H7 (cell line): ENCODE measurements at regions not wholly inside any gene's neighbourhood (a gene's known extent, or its start where the extent isn't known, plus 50 kb on each side); places are given as distances from the start of the nearest gene placed in this dataset.
"Not testable (repeated sequence)": the region's sequence is repeated elsewhere in the genome, so short reads cannot be mapped to it uniquely, and the experiment has no call there.

Experiments used
- DNase-seq: peaks from one replicate; pipeline ENCODE4 v3.0.0; 2012
- H3K27me3 ChIP-seq: 2 replicates; pipeline ENCODE4 v1.6.0; 2011; ENCODE audit warnings: mild to moderate bottlenecking, low read length; ENCODE audit not compliant: control insufficient read depth, insufficient read depth
- H3K36me3 ChIP-seq: replicated peaks from 2 replicates; pipeline ENCODE4 v1.5.1; 2011; ENCODE audit warnings: low read length; ENCODE audit not compliant: control insufficient read depth, insufficient read depth
- H3K4me3 ChIP-seq: 2 replicates; pipeline ENCODE4 v1.5.1; 2011; ENCODE audit warnings: low read depth, mild to moderate bottlenecking, control low read depth, low read length, moderate library complexity; ENCODE audit not compliant: insufficient read depth

- not testable (repeated sequence) for H3K4me3 ChIP-seq, H3K36me3 ChIP-seq, DNase-seq, H3K27me3 ChIP-seq
Measured at GRCh38 chr16:18263046-18263445, 73.5 kb downstream of the NPIPA8 start.

GRCh38 chr16:18261848-18262247 lies 74.7 kb downstream of the NPIPA8 start:
- not testable (repeated sequence) for H3K36me3 ChIP-seq, DNase-seq, H3K27me3 ChIP-seq, H3K4me3 ChIP-seq

GRCh38 chr16:18259496-18260176 lies 76.9 kb downstream of the NPIPA8 start:
- H3K4me3 ChIP-seq: not testable (repeated sequence)

GRCh38 chr16:18252943-18253342 lies 83.6 kb downstream of the NPIPA8 start:
- not testable (repeated sequence) for DNase-seq, H3K36me3 ChIP-seq, H3K27me3 ChIP-seq, H3K4me3 ChIP-seq

More at GRCh38 chr16:18259496-18260176, 76.9 kb downstream of the NPIPA8 start:
- not testable (repeated sequence) for H3K36me3 ChIP-seq, DNase-seq, H3K27me3 ChIP-seq

GRCh38 chr16:18230505-18230904 lies 106.0 kb downstream of the NPIPA8 start:
- peak; percentile 6 for DNase-seq
- H3K27me3 ChIP-seq: not testable (repeated sequence)

GRCh38 chr16:18222054-18223009 lies 114.2 kb downstream of the NPIPA8 start:
- H3K4me3 ChIP-seq, DNase-seq, H3K27me3 ChIP-seq, H3K36me3 ChIP-seq: not testable (repeated sequence)

More at GRCh38 chr16:18230505-18230904, 106.0 kb downstream of the NPIPA8 start:
- H3K4me3 ChIP-seq, H3K36me3 ChIP-seq: not testable (repeated sequence)

- not testable (repeated sequence) for H3K27me3 ChIP-seq, DNase-seq, H3K4me3 ChIP-seq, H3K36me3 ChIP-seq
Measured at GRCh38 chr16:18217741-18218140, 118.8 kb downstream of the NPIPA8 start.

- H3K4me3 ChIP-seq, H3K36me3 ChIP-seq, DNase-seq, H3K27me3 ChIP-seq: not testable (repeated sequence)
Measured at GRCh38 chr16:18216814-18217213, 119.7 kb downstream of the NPIPA8 start.

GRCh38 chr16:18213810-18214209 lies 122.7 kb downstream of the NPIPA8 start:
- H3K27me3 ChIP-seq, H3K36me3 ChIP-seq, H3K4me3 ChIP-seq: not testable (repeated sequence)
- DNase-seq: peak; percentile 4

GRCh38 chr16:18211505-18211904 lies 125.0 kb downstream of the NPIPA8 start:
- H3K27me3 ChIP-seq, H3K36me3 ChIP-seq, DNase-seq, H3K4me3 ChIP-seq: not testable (repeated sequence)

GRCh38 chr16:18204786-18205185 lies 131.8 kb downstream of the NPIPA8 start:
- H3K4me3 ChIP-seq, H3K27me3 ChIP-seq, H3K36me3 ChIP-seq, DNase-seq: not testable (repeated sequence)

GRCh38 chr16:18204309-18204708 lies 132.2 kb downstream of the NPIPA8 start:
- not testable (repeated sequence) for H3K4me3 ChIP-seq, H3K36me3 ChIP-seq, H3K27me3 ChIP-seq, DNase-seq

GRCh38 chr16:18201511-18201910 lies 135.0 kb downstream of the NPIPA8 start:
- DNase-seq, H3K36me3 ChIP-seq, H3K27me3 ChIP-seq, H3K4me3 ChIP-seq: not testable (repeated sequence)

- H3K27me3 ChIP-seq, H3K4me3 ChIP-seq, DNase-seq, H3K36me3 ChIP-seq: not testable (repeated sequence)
Measured at GRCh38 chr16:18192389-18192788, 144.1 kb downstream of the NPIPA8 start.

GRCh38 chr16:18190179-18190578 lies 146.4 kb downstream of the NPIPA8 start:
- H3K4me3 ChIP-seq, DNase-seq, H3K36me3 ChIP-seq, H3K27me3 ChIP-seq: not testable (repeated sequence)
